Suprapubic skin (tissue), 4 donors: ENCODE measurements at regions not wholly inside any gene's neighbourhood (a gene's known extent, or its start where the extent isn't known, plus 50 kb on each side); places are given as distances from the start of the nearest gene placed in this dataset.

Experiments used
- CTCF ChIP-seq, 2 donors: fragments of 200-600 bp in 1 of 2; fragments of 450-650 bp in 1 of 2; sonication (generic) in 1 of 2; IDR thresholded peaks; one replicate each; pipeline ENCODE4 v1.5.1; 2016 to 2019; ENCODE audit warnings: antibody characterized with exemption in 2 of 2, mild to moderate bottlenecking in 1 of 2, moderate library complexity in 1 of 2
- POLR2A ChIP-seq, 2 donors: fragments of 450-650 bp; IDR thresholded peaks; one replicate each; pipeline ENCODE4 v1.6.1; 2017; ENCODE audit warnings: antibody characterized with exemption in 2 of 2, mild to moderate bottlenecking in 2 of 2, moderate library complexity in 2 of 2
- POLR2AphosphoS5 ChIP-seq, 3 donors: sonication (generic); formaldehyde crosslinking; IDR thresholded peaks; one replicate each; pipeline ENCODE4 v1.6.1; 2017; ENCODE audit warnings: antibody characterized with exemption in 3 of 3

- TF ChIP-seq CTCF (IDR thresholded peaks at IDR 0.05) (no peak), POLR2A (IDR thresholded peaks at IDR 0.05) (no peak), POLR2AphosphoS5 (IDR thresholded peaks at IDR 0.05) (no peak)
Observed at GRCh38 chr14:51310505-51310944, 70.5 kb downstream of the TMX1 start.
